ENCODE measurements at regions not wholly inside any gene's neighbourhood (a gene's known extent, or its start where the extent isn't known, plus 50 kb on each side); places are given as distances from the start of the nearest gene placed in this dataset.

DNA sequence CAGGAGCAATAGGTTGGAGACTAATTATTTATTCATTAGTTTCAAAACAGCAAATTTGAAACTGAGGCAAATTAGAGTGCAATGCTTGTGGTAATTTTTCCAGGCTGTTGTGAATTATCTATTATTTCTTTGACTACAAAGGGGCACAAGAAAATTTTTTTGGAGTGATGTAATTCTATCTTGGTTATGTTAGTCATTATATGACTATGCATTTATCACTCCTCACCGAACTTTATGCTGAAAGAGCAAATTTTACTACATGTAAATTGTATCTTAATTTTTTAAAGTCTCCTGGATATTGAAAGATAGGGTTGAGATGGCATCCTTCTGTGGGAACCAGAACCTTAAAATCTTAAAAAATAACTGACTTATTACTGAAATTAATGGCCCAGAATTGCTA is 320.0 kb upstream of the ROBO1 start:
- no peak overlapping the region for H3K4me3 ChIP-seq
- no peaks in the 10 kb centered on the region for H3K36me3 ChIP-seq
- H3K4me1 ChIP-seq (ENCODE audit: insufficient read depth), result no peaks in the 10 kb centered on the region
- H3K9me3 ChIP-seq, result no peaks in the 10 kb centered on the region
- no peak overlapping the region for H3K27ac ChIP-seq
- TF ChIP-seq, protein P1, sequence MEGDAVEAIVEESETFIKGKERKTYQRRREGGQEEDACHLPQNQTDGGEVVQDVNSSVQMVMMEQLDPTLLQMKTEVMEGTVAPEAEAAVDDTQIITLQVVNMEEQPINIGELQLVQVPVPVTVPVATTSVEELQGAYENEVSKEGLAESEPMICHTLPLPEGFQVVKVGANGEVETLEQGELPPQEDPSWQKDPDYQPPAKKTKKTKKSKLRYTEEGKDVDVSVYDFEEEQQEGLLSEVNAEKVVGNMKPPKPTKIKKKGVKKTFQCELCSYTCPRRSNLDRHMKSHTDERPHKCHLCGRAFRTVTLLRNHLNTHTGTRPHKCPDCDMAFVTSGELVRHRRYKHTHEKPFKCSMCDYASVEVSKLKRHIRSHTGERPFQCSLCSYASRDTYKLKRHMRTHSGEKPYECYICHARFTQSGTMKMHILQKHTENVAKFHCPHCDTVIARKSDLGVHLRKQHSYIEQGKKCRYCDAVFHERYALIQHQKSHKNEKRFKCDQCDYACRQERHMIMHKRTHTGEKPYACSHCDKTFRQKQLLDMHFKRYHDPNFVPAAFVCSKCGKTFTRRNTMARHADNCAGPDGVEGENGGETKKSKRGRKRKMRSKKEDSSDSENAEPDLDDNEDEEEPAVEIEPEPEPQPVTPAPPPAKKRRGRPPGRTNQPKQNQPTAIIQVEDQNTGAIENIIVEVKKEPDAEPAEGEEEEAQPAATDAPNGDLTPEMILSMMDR (IDR thresholded peaks at IDR 0.05), result no peak
- no peak for TF ChIP-seq EP300 (IDR thresholded peaks at IDR 0.05)
- TF ChIP-seq POLR2A (IDR thresholded peaks at IDR 0.05), result no peak
- intact Hi-C loops (cut with DNase I), result no loop called here
- no peaks in the 10 kb centered on the region for H3K27me3 ChIP-seq
- DNase-seq, result no peak
- WGBS, 3 donors, result 17 to 41% (median 38%) methylated on average over 1 of the region's 1 CpG

DNA sequence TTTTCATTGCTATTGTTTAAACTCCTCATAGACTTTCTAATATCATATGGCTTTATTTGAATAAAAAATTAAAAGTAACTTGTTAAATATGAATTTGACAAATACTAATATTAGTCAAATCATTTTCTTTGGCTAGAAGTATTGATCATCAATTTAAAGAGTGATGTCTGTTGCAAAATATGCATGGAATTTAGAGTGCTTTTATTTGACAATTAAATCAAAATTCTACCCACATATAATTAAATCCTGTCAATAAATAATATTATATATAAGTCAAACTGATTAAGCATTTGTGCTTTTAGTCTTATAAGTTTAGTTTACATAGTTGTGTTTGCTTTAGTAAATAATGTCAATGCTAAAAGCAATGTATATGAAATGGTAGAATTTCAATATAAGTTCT is 318.6 kb upstream of the ROBO1 start:
- H3K27me3 ChIP-seq, result no peaks in the 10 kb centered on the region
- intact Hi-C loops (cut with DNase I), result no loop called here
- no peak overlapping the region for H3K27ac ChIP-seq
- no peaks in the 10 kb centered on the region for H3K36me3 ChIP-seq
- TF ChIP-seq EP300 (IDR thresholded peaks at IDR 0.05) (no peak), POLR2A (IDR thresholded peaks at IDR 0.05) (no peak)
- TF ChIP-seq, protein P1 (IDR thresholded peaks at IDR 0.05), result no peak
- DNase-seq, result no peak
- H3K9me3 ChIP-seq, result no peaks in the 10 kb centered on the region
- no peak overlapping the region for H3K4me3 ChIP-seq
- H3K4me1 ChIP-seq (ENCODE audit: insufficient read depth), result no peaks in the 10 kb centered on the region

DNA sequence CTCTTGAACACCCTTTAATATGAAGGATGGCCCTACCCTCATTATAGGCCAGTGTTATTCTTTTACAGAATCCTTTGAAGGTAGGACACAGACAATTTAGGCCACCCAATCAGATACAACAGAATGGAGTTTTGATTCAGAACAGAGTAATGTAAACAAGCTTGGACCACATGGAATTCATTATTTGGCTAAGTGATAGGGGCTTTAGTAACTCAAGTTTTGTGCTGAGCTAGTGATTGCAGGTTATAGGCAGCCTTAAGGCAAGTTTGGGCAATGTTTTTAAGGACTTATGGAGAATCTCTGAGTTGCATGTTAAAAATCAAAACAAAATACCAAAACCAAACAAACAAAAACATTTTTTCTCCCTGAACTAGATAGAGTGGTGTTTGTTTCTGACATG is 312.1 kb upstream of the ROBO1 start:
- intact Hi-C loops (cut with DNase I), result no loop called here
- Histone ChIP-seq H3K9me3 (no peaks in the 10 kb centered on the region), H3K4me3 (no peak overlapping the region), H3K27ac (no peak overlapping the region), H3K27me3 (no peaks in the 10 kb centered on the region), H3K36me3 (no peaks in the 10 kb centered on the region), H3K4me1 (ENCODE audit: insufficient read depth) (no peaks in the 10 kb centered on the region)
- TF ChIP-seq EP300 (IDR thresholded peaks at IDR 0.05) (no peak), POLR2A (IDR thresholded peaks at IDR 0.05) (no peak)
- TF ChIP-seq, protein P1 (IDR thresholded peaks at IDR 0.05), result no peak
- no peak for DNase-seq

DNA sequence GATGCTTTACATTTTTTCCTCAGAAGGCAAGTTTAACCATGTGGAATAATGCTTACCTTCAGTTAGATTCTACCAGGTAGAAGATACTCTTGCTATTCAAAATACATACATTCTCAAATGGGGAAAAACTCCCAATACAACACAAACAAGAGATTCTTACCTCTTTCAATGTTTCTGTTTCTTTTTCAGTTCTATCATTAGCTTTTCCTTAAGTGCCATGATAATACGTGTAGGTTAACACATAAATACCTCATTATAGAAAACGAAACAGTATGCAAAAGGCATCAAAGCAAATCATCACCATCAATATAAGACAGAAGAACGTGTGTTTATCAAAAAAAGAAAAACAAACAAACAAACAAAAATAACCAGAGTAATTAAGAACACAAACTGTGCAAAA is 300.7 kb upstream of the ROBO1 start:
- WGBS, 3 donors, result 23 to 50% (median 27%) methylated on average over 3 of the region's 3 CpGs
- Histone ChIP-seq H3K4me3 (no peak overlapping the region), H3K36me3 (no peaks in the 10 kb centered on the region), H3K9me3 (no peaks in the 10 kb centered on the region), H3K27ac (no peak overlapping the region), H3K4me1 (ENCODE audit: insufficient read depth) (no peaks in the 10 kb centered on the region), H3K27me3 (no peaks in the 10 kb centered on the region)
- TF ChIP-seq POLR2A (IDR thresholded peaks at IDR 0.05) (no peak), EP300 (IDR thresholded peaks at IDR 0.05) (no peak)
- TF ChIP-seq, protein P1 (IDR thresholded peaks at IDR 0.05), result no peak
- intact Hi-C loops (cut with DNase I), result no loop called here
- no peak for DNase-seq

DNA sequence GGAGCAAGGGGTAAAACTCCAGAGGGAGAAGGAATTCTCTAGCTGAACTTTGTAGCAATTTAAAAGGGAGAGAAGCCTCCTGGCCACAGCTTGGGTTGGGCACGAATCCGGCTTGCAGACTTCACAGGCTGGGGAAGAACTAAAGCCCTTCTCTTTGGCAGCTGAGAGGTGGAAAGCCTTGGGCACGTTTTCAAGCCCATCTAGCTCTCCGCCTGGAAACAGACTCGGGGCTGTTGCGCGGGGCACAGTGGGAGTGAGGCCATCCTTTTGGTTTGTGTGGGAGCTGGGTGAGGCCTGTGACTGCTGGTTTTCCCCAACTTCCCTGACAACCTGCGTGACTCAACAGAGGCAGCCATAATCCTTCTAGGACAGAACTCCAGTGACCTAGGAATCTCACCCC is 295.7 kb upstream of the ROBO1 start:
- 89 to 91% (median 90%) methylated on average over 8 of the region's 8 CpGs for WGBS, 3 donors
- intact Hi-C loops (cut with DNase I), result no loop called here

More for the DNA sequence above, 295.7 kb upstream of the ROBO1 start:
- Histone ChIP-seq H3K27me3 (no peaks in the 10 kb centered on the region), H3K4me3 (no peak overlapping the region), H3K27ac (no peak overlapping the region), H3K9me3 (no peaks in the 10 kb centered on the region), H3K36me3 (no peaks in the 10 kb centered on the region), H3K4me1 (ENCODE audit: insufficient read depth) (no peaks in the 10 kb centered on the region)
- TF ChIP-seq, protein P1 (IDR thresholded peaks at IDR 0.05), result no peak
- TF ChIP-seq POLR2A (IDR thresholded peaks at IDR 0.05), result no peak
- TF ChIP-seq EP300 (IDR thresholded peaks at IDR 0.05), result no peak
- DNase-seq, result no peak

Data from ovary (tissue), 7 donors.